ENCODE measurements at regions not wholly inside any gene's neighbourhood (a gene's known extent, or its start where the extent isn't known, plus 50 kb on each side); places are given as distances from the start of the nearest gene placed in this dataset.

DNA sequence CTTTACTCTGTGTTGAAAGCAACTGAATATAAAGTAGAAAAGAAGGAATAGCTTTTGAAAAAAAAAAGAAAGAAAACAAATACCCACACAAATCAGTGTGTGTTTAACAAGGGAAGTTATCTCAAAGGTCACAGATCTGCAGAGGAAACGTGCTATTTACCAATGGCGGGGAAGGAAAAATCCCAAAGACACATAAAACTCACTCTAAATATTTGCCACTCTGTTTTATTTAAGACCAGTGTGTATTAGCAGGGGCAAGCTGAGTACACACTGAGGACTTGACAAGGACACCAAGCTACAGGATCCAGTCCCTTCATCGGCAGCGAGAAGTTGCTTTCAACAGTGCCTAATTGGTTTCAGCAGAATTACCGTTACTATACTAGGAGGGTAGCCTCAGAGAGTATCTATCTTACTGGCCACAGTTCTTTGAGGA, 252.5 kb downstream of the DEPDC1B start:
- Histone ChIP-seq H4K20me1 (ENCODE audit: insufficient read depth, low read length) (no peaks in the 10 kb centered on the region), H3K9me3 (ENCODE audit: control insufficient read depth, insufficient read depth, low read length) (no peaks in the 10 kb centered on the region), H2AK9ac (replicated peaks; ENCODE audit: low read depth, low read length, poor library complexity) (no peak overlapping the region), H3K9ac (ENCODE audit: low read depth, low read length) (no peak overlapping the region), H2BK20ac (ENCODE audit: low read depth, low read length) (no peak overlapping the region), H3K4me3 (ENCODE audit: insufficient read depth, low read depth, low read length) (no peak overlapping the region), H4K8ac (ENCODE audit: low read depth in 2 of 2, low read length in 2 of 2) (no peak overlapping the region), H2BK5ac (ENCODE audit: low read depth, low read length, poor library complexity, severe bottlenecking) (no peak overlapping the region), H2AFZ (replicated peaks; ENCODE audit: low read length, poor library complexity) (no peak overlapping the region), H3K14ac (replicated peaks; ENCODE audit: low read depth, low read length) (no peak overlapping the region), H3K4me1 (ENCODE audit: control insufficient read depth, insufficient read depth, low read length) (no peaks in the 10 kb centered on the region), H2AK5ac (ENCODE audit: low read depth, low read length) (no peak overlapping the region), H4K91ac (ENCODE audit: insufficient read depth, low read depth, low read length) (no peak overlapping the region), H3K56ac (ENCODE audit: extremely low read depth, insufficient read depth, low read length) (no peak overlapping the region), H2BK120ac (ENCODE audit: low read depth, low read length) (no peak overlapping the region), H3K18ac (ENCODE audit: low read depth, low read length) (no peak overlapping the region), H3K23ac (ENCODE audit: low read depth, low read length) (no peak overlapping the region), H2BK15ac (ENCODE audit: low read depth, low read length) (no peak overlapping the region), H3K79me1 (ENCODE audit: low read depth in 1 of 2, low read length in 2 of 2) (no peaks in the 10 kb centered on the region), H3K27me3 (ENCODE audit: control insufficient read depth, insufficient read depth, low read length) (no peaks in the 10 kb centered on the region), H3K4ac (ENCODE audit: low read depth, low read length) (no peak overlapping the region), H3K27ac (ENCODE audit: insufficient read depth, low read length) (no peak overlapping the region), H3K36me3 (ENCODE audit: control insufficient read depth, insufficient read depth, low read length) (no peaks in the 10 kb centered on the region), H3K4me2 (ENCODE audit: low read depth, low read length) (no peak overlapping the region), H4K5ac (ENCODE audit: low read depth, low read length) (no peak overlapping the region), H3K9me1 (ENCODE audit: insufficient read depth, low read length) (no peaks in the 10 kb centered on the region)
- dilution Hi-C loops (cut with HindIII; ENCODE audit: low sequenced_read_pairs, unreplicated experiment), result no loop called here
- intact Hi-C loops (cut with micrococcal nuclease), result no loop called here
- TF ChIP-seq RFX5 (IDR thresholded peaks at IDR 0.05; ENCODE audit: low read depth, low read length), result no peak
- TF ChIP-seq BHLHE40 (IDR thresholded peaks at IDR 0.05; ENCODE audit: low read depth, low read length), result no peak
- no peak for TF ChIP-seq NFE2L2 (IDR thresholded peaks at IDR 0.05; ENCODE audit: low read depth, low read length)
- TF ChIP-seq FOS (IDR thresholded peaks at IDR 0.05; ENCODE audit: low read depth, low read length), result no peak
- TF ChIP-seq, protein P1, sequence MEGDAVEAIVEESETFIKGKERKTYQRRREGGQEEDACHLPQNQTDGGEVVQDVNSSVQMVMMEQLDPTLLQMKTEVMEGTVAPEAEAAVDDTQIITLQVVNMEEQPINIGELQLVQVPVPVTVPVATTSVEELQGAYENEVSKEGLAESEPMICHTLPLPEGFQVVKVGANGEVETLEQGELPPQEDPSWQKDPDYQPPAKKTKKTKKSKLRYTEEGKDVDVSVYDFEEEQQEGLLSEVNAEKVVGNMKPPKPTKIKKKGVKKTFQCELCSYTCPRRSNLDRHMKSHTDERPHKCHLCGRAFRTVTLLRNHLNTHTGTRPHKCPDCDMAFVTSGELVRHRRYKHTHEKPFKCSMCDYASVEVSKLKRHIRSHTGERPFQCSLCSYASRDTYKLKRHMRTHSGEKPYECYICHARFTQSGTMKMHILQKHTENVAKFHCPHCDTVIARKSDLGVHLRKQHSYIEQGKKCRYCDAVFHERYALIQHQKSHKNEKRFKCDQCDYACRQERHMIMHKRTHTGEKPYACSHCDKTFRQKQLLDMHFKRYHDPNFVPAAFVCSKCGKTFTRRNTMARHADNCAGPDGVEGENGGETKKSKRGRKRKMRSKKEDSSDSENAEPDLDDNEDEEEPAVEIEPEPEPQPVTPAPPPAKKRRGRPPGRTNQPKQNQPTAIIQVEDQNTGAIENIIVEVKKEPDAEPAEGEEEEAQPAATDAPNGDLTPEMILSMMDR (conservative IDR thresholded peaks at IDR 0.05; ENCODE audit: low read depth, low read length), result no peak
- no peak for TF ChIP-seq MAZ (IDR thresholded peaks at IDR 0.05; ENCODE audit: borderline replicate concordance, low read depth, low read length)
- TF ChIP-seq MXI1 (IDR thresholded peaks at IDR 0.05; ENCODE audit: borderline replicate concordance, low read depth, low read length), result no peak
- TF ChIP-seq RCOR1 (IDR thresholded peaks at IDR 0.05; ENCODE audit: insufficient replicate concordance, low read length), result no peak
- no peak for TF ChIP-seq SMC3 (IDR thresholded peaks at IDR 0.05; ENCODE audit: low read depth, low read length)
- TF ChIP-seq, protein P2, sequence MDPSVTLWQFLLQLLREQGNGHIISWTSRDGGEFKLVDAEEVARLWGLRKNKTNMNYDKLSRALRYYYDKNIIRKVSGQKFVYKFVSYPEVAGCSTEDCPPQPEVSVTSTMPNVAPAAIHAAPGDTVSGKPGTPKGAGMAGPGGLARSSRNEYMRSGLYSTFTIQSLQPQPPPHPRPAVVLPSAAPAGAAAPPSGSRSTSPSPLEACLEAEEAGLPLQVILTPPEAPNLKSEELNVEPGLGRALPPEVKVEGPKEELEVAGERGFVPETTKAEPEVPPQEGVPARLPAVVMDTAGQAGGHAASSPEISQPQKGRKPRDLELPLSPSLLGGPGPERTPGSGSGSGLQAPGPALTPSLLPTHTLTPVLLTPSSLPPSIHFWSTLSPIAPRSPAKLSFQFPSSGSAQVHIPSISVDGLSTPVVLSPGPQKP (IDR thresholded peaks at IDR 0.05; ENCODE audit: borderline replicate concordance, low read depth, low read length), result no peak
- no peak for TF ChIP-seq CEBPB (IDR thresholded peaks at IDR 0.05; ENCODE audit: low read depth, low read length)
- TF ChIP-seq, protein P3, sequence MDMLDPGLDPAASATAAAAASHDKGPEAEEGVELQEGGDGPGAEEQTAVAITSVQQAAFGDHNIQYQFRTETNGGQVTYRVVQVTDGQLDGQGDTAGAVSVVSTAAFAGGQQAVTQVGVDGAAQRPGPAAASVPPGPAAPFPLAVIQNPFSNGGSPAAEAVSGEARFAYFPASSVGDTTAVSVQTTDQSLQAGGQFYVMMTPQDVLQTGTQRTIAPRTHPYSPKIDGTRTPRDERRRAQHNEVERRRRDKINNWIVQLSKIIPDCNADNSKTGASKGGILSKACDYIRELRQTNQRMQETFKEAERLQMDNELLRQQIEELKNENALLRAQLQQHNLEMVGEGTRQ (IDR thresholded peaks at IDR 0.05; ENCODE audit: low read depth, low read length), result no peak
- TF ChIP-seq MAFK (IDR thresholded peaks at IDR 0.05; ENCODE audit: low read depth, low read length), result no peak
- no peak for TF ChIP-seq CHD1 (IDR thresholded peaks at IDR 0.05; ENCODE audit: low read depth, low read length)
- no peak for TF ChIP-seq RAD21 (IDR thresholded peaks at IDR 0.05; ENCODE audit: low read length)
- TF ChIP-seq POLR2A (IDR thresholded peaks at IDR 0.05; ENCODE audit: low read depth, low read length), result no peak
- in situ Hi-C loops (cut with MboI; ENCODE audit: low sequenced_read_pairs), result no loop called here
- POLR2A ChIA-PET (ENCODE audit: unreplicated experiment), result no interaction called here
- BruUV-seq (replicated peaks), result no TSS peak
- no CpG with 5 or more reads among the region's 5 CpGs for WGBS, 2 experiments (ENCODE audit: extremely low coverage in 2 of 2, insufficient read length in 1 of 2)
- CTCF ChIA-PET, result no interaction called here
- DNase-seq (no peak), ATAC-seq (ENCODE audit: low read depth) (no peak)
